HG03571 (cell line): ENCODE measurements at regions not wholly inside any gene's neighbourhood (a gene's known extent, or its start where the extent isn't known, plus 50 kb on each side); places are given as distances from the start of the nearest gene placed in this dataset.
A peak's percentile ranks its signal among the peaks of the same experiment; 100 is the strongest.

Experiments used
- ATAC-seq: cut with Tn5 transposase; IDR thresholded peaks from one replicate; pipeline ENCODE4 v1.9.1; 2021; ENCODE audit not compliant: unreplicated experiment

DNA sequence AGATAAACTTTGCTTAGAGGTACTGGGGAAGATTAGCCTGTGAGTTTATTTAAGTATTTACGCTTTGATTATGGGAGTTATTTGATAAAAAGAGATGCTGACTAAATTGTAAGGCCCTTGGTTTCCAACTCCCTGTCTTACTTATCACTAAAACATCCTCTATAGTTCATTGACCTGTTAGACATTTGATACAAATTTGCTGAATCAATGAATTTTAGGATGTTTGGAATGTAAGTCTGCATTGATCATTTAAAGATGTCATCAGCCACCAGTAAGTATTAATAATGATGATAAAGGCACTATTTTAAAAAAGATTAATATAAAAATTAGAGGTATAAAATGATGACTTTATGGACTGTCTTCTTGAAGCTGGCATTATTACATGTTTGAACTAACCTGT is 340.6 kb downstream of the SPRY1 start:
- no peak for ATAC-seq

- no peak for ATAC-seq
Measured at GRCh38 chr4:123739806-123740205, 343.2 kb downstream of the SPRY1 start.

- no peak for ATAC-seq
Measured at GRCh38 chr4:123740236-123740635, 343.6 kb downstream of the SPRY1 start.

GRCh38 chr4:123741906-123742305 is 345.3 kb downstream of the SPRY1 start:
- ATAC-seq = no peak

DNA sequence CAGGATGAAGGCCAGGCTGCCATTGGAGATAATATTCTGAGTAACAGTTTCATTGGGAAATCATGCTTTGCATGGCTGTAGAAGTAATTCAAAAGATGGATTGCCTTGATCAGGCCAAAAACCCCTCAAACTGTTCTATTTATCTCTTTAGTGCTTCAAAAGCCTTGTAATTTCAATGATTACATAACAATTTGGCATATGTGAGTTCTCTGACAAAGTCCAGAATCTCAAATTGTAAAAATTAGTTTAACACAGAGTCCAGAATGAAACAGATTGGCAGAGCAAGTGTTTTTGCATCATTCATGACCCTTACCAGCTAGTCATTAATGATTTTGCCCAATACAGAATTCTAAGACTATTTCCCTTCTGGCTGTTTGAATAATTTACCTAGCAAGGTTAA is 347.3 kb downstream of the SPRY1 start:
- ATAC-seq = no peak

GRCh38 chr4:123744664-123745290 is 348.2 kb downstream of the SPRY1 start:
- no peak for ATAC-seq

GRCh38 chr4:123747016-123747415 is 350.4 kb downstream of the SPRY1 start:
- no peak for ATAC-seq

DNA sequence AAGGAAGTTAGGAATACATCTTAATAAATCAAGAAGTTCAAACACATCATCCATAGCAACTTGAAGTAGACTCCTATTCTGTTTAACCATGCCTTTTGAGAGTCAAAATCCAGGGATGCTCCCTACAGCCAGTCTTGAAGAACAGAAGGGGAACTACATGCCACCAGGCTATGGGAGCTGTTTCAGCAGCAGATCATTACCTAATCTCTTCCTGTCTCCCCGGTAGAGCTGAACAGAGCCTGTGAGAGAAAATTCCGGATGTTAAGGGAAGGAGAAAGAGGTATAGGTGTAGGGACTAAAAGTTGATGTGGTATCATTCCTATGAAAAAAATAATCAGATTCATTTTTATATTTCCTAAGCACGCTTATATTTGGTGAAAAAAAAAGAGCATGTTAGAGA is 352.2 kb downstream of the SPRY1 start:
- no peak for ATAC-seq

DNA sequence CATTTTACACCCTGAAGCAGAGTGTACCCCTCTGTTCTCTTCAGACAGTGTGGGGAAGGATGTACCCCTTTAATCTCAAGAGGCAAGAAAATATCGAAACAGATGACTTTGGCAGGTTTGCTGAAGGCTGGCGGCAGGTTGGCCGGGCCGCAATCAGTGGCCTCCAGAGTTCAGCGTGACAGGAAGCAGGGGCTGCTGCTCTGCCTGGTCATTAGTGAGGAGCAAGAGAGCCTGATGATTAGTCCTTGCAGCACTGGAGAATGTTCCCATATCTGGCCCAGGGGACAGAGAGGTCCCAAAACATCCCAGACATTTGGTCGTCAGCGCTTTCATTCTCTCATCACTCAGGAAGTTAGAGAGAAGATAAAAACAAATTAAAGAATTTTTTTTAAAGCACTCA is 352.8 kb downstream of the SPRY1 start:
- ATAC-seq = no peak

DNA sequence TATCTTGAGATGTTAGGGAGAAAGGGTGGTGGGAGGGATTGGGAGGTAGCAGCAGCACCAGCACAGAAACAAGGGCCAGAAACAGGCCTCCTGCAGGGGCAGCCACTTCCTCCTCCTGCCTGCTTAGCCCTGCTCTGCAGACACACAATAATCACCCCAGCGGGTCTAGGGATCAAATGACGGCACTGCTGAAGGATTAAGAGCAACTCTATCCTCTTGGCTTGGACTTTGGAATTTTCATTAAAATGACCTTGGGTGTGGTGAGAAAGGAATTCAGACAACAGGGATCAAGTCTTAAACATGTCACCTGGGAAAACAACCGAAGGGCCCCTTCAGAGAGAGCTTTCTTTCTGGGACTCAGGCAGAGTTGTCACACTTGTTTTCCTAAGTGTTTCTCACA is 353.4 kb downstream of the SPRY1 start:
- no peak for ATAC-seq

GRCh38 chr4:123755655-123756054 is 359.1 kb downstream of the SPRY1 start:
- no peak for ATAC-seq

GRCh38 chr4:123767806-123768205 is 371.2 kb downstream of the SPRY1 start:
- ATAC-seq = no peak

GRCh38 chr4:123770884-123771283 is 374.3 kb downstream of the SPRY1 start:
- no peak for ATAC-seq

DNA sequence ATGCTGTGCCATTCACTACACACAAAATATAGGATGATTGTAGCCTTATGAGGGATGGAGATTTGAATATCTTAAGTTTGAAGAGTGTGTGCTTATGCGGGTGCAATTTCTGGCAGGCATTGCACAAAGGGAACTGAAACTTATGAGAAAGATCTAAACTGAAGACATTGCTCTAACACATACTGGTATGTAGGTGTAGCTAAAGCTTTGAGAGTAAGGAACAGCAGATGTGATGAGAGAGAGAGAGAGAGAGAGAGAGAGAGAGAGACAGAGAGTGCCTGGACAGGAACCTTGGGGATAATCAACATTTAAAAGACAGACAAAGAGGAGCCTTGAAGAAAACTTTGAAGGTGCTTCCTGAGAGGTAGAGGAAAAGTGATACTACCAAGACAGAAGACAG is 379.7 kb downstream of the SPRY1 start:
- ATAC-seq = peak; percentile 97

- no peak for ATAC-seq
Measured at GRCh38 chr4:123777373-123777772, 380.8 kb downstream of the SPRY1 start.

- ATAC-seq = no peak
Measured at GRCh38 chr4:123783151-123783790, 386.7 kb downstream of the SPRY1 start.

GRCh38 chr4:123783921-123784320 is 387.3 kb downstream of the SPRY1 start:
- ATAC-seq = no peak

GRCh38 chr4:123784626-123785025 is 388.0 kb downstream of the SPRY1 start:
- no peak for ATAC-seq

DNA sequence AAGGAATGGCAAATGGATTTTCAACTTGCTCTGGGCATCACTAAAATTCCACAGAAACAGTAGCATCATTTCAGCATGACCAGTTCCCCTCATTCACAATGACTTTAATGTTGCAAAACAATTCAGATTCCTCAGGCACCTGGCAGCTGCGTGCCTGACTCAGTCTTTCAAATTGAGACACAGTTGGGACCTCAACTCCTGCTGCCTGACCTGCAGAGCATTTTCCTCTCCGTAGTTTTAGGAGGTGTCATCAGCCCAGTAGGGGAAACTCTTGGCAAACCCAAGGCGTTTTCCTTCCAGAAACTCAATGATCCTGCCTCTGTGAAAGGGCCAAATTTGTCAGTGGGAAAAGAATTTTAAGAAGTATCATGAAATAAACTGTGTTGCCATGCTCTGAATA is 388.9 kb downstream of the SPRY1 start:
- ATAC-seq = no peak

DNA sequence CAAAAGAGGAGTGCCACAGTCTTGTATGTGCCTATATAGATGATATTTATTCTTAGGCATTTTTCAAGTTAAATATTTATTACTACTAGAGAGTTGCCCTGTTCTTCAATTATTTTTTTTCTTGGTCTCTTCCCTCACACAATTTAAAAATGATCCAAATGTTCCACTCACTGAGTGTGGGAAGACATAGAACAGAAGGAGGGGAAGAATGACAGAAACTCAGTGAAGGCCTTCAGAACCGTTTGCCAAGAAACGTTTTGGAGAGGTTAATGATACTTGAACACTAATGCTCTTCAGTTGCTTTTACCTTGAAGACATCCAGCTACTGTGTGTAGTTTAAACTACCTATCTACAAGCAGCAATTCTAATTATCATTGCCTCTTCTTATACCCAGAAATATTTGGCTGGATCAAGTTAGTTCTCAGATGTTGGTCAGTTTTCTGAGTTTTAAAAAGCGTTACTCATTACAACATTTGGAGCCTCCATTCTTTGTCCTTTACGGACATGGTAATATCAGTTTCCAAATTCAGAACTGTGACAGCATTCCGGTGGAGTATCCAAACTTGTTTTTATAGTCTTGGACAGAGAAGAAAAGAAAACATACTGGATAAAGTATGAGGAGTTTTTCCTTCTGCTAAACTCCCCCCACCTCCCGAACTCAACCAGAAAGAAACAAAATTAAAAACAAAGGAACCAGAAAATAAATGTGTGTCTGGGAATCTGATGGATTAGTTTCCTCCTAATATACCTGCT is 389.7 kb downstream of the SPRY1 start:
- no peak for ATAC-seq

GRCh38 chr4:123786920-123787319 is 390.3 kb downstream of the SPRY1 start:
- no peak for ATAC-seq

DNA sequence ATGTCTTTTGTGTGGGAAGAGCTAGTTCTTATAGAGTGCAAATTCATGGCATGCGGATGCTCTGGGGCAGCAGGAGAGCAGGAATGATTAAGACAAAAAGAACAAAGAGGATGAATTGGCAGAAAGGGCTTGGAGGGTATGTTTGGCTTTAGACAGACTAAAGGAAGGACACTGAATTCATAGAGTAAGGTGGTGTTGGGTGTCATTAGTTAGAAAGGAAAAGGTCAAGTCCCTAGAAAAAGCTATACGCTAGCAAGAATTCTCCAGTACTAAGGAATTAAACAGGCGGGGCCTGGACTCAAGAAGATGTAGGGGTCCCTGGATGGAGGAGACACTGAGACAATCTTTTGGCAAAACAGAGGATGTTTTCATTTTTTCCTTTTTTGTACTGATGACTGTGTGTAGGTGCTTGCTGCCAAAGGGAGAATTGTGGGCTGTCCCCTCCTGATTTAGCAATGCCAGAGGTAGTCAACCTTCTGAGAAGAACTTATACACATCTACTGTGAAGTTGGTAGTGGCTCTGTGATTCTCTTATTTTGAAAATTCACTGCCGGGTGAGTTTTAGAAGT is 391.0 kb downstream of the SPRY1 start:
- no peak for ATAC-seq
